ENCODE measurements at regions not wholly inside any gene's neighbourhood (a gene's known extent, or its start where the extent isn't known, plus 50 kb on each side); places are given as distances from the start of the nearest gene placed in this dataset.

DNA sequence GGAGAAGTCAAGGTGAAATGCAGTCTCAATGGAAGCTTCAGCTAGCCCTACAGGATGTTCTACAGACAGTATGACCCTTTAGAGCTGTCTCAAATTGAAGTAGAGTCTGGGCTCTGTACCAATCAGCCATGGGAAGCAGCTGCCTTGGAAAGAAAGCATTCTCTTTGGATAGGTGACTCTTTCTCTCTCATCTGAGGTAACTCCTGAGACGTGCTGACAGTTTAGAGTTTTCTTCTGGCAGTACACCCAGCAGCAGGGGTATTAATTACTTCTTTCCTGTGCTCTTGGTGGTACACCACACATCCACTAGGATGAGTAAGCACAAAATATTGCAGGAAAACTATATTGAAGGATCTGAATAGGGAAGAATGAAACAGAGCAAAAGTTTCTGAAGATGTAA lies 329.6 kb upstream of the RGMB start:
- TF ChIP-seq, protein P1, sequence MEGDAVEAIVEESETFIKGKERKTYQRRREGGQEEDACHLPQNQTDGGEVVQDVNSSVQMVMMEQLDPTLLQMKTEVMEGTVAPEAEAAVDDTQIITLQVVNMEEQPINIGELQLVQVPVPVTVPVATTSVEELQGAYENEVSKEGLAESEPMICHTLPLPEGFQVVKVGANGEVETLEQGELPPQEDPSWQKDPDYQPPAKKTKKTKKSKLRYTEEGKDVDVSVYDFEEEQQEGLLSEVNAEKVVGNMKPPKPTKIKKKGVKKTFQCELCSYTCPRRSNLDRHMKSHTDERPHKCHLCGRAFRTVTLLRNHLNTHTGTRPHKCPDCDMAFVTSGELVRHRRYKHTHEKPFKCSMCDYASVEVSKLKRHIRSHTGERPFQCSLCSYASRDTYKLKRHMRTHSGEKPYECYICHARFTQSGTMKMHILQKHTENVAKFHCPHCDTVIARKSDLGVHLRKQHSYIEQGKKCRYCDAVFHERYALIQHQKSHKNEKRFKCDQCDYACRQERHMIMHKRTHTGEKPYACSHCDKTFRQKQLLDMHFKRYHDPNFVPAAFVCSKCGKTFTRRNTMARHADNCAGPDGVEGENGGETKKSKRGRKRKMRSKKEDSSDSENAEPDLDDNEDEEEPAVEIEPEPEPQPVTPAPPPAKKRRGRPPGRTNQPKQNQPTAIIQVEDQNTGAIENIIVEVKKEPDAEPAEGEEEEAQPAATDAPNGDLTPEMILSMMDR (conservative IDR thresholded peaks at IDR 0.05) = no peak
- TF ChIP-seq ZFX (IDR thresholded peaks at IDR 0.05) = no peak

All from C4-2B (cell line).